Stimulated activated CD8-positive, alpha-beta memory T cell treated with anti-CD3 and anti-CD28 coated beads, Interleukin-4, amount 100 ng/mL, for 1 hour (primary cell): ENCODE measurements at regions not wholly inside any gene's neighbourhood (a gene's known extent, or its start where the extent isn't known, plus 50 kb on each side); places are given as distances from the start of the nearest gene placed in this dataset.

Experiments used
- DNase-seq, 2 donors: peaks; one replicate each; pipeline ENCODE4 v3.0.0-alpha.2; 2020; ENCODE audit warnings: low read depth in 2 of 2, low spot score in 1 of 2

DNA sequence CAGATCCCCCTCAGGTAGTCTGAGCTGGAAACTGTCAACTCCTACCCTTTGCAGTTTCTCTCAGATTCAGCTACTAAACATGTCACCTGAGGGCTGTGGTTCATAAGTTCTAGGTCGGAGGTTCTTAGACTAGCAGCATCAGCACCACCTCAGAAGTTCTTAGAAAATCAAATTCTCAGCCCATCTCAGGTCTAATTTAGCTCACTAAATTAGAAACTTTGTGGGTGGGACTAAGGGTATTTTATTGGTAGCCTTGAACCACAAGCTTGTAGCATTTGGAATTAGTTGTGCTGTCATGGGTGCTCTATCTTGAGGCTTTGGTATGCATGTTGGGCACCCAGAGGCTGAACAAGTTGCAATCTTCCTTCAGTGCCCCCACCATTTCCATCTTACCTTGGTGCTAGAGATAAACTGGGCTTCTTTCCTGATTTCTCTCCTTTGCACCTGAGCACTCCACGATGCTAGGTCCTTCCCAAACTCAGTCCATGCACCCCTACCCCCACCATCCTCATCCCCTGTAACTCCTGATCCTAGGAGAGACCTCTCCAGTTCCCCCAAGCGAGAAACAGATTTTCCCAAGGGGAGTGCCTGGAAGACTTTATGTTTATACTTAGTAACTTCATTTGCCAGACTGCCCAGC is 54.2 kb downstream of the S1PR1 start:
- DNase-seq, result no peak

DNA sequence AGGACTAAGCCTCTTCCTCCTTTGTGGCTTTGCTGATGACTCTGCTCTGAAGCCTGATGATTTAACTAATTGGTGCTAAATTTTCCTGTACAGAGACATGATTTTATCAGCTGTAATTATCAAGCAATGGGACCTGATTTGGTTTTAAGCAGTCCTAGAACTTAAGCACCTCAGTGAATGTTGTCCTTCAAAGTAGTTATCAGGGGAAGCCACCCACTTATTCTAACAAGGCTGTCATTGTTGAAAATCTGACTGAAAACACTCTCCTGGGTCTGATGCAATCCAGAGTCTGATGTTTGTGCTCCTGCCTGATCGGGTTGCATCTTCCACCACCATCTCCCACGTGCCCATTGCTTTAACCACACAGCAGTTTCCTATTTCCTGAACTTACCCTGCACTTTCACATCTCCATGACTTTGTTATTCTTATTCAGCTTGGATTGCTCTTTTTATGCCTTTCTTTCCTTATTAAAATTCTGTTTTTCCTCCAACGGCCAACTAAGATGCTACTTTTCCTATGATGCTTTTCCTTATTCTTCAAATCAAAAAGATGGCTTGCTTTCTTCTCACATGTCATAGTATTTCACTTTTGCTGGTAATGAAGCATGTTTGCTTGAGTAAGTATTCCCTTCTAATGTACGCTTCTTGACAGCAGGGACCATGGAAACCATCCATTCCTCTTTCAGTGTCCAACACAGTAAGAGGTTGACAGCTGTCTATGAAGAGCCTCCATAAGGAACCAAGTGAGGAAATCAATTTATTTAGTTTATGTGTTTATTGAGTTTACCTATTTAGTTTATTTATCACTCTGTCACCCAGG is 55.0 kb downstream of the S1PR1 start:
- DNase-seq, result no peak

DNA sequence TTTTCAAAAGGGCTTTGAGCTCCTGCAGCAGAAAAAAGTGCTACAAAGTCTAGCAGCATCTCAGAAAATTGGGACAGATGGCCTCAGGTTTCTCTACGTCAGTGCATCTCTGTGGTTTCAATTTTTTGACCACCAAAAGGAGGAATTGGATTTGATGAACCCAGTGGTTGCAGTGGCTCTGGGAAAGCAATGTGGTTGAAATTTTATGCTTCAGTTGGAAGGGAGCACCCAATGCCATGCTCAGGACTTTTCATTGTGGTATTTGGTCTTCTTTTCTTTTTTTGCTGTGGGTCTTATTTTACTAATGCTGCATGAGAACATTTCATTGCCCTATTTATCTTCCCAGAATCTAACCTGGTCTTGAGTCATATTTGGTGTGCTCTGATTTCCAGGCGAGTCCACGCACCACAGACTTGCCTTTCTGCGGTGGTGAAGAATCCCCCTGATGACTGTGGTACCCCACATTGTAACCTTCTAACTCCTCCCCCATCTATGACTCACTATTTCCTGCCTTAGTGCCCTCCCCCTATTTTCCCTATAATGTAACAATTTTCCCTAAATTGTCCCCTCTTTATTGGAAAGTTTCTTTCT is 56.7 kb downstream of the S1PR1 start:
- peak in 1 of 2 donors; percentile 25 for DNase-seq

DNA sequence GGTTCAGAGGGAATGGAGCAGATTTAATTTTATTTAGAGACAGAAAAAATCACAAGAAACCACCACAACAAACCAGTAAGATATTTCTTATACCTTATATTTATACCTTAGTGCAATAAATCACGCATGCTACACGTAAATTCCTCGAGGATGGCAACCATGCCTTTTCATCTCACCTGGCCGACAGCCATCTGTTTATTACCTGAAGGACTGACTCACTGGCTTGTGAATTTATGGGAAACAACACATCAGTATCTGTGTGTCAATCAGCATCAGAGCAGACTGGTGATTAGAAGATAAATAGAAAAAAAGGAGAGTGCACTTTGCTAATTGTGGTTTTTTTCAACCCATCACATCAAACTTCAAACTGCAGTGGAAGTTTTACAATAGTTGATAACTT is 58.4 kb downstream of the S1PR1 start:
- DNase-seq, result no peak

DNA sequence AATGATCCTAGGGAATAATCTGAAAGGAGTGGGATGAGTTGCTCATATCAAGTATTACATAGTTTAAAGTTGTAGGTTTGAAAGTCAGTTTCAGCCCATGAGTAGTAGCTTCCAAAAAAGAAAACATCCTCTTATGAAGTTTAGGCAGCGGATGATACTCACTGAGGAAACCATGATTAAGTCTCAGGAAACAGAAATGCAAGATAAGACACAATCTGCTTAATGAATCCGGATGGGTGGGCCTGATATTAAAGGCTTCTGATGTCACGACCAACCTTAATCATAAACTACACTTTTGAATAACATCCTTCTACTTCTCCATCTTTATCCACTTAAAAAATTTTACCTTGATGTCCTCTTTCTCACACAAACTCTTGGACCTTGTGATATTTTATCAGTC is 61.8 kb downstream of the S1PR1 start:
- no peak for DNase-seq

DNA sequence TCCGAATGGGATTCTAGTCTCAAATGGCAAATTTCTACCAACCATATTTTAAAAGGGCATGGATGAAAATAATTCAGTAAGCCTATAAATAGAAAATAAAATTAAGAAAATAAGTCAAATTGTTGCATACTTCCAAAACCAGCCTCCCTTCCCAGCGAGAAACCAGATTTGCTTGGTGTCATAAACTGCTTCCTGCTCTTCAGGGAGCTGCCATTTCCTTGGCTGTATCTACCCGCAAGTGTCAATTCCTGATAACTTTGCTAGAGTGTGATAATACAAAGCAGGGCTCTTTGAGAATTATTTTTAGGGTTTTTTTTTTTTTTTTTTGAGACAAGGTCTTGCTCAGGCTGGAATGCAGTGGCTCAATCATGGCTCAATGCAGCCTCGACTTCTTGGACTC is 62.3 kb downstream of the S1PR1 start:
- no peak for DNase-seq

DNA sequence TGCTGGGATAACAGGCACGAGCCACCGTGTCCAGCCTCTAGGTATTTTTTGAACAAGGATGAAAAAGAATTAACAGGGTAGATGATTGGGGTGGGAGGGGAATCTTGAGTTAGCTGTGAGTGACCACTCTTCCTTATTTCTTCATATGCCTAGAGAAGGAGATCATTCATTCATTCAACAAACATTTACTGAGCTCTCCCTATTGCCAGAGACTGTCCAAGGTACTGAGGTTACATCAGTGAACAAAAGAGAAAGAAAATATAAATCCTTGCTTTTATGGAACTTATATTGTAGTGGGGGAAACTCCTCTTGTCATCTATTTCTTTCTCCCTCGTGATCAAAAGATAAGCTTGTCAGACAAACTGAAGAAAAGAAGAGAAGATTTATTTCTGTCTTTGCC is 62.9 kb downstream of the S1PR1 start:
- no peak for DNase-seq

DNA sequence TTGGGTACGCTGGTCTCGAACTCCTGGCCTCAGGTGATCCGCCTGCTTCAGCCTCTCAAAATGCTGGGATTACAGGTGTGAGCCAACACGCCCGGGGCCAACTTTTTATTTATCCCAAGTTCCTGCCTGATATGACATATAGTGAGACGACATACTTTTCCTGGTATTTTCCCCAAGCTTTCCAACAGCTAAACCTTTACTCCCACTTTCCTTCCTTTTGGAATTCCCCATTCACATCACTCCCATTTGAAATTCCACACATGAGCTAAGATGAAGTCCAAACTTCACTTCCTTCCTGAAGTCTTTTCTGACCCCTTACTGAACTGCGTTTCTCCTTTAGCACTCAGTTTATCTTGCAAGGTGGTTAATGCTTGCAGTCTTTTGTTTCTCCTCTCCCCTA is 64.1 kb downstream of the S1PR1 start:
- DNase-seq, result no peak

DNA sequence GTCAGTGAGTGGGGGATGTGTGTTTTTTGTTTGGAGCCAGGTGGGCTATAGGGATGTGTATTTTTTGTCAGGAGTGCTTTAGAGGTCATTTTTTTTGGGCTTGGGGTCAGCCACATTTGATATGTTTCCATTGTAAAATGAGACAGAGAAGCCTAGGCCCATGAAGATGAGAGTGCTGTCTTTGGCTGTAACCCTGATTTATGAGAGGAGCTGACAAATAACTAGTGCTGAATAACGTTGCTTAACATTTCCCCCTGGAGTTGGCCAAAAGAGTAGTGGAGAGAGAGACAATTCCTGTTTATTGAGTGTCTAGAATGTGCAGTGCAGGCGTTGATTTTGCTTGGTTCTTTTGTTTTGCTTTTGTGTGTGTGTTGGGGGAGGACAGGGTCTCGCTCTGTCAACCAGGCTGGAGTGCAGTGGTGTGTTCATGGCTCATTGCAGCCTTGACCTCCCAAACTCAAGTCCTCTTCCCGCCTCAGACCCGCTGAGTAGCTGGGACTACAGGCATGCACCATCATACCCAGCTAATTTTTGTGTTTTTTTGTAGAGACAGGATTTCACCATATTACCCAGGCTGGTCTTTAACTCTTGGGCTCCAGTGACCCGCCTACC is 64.7 kb downstream of the S1PR1 start:
- no peak for DNase-seq

DNA sequence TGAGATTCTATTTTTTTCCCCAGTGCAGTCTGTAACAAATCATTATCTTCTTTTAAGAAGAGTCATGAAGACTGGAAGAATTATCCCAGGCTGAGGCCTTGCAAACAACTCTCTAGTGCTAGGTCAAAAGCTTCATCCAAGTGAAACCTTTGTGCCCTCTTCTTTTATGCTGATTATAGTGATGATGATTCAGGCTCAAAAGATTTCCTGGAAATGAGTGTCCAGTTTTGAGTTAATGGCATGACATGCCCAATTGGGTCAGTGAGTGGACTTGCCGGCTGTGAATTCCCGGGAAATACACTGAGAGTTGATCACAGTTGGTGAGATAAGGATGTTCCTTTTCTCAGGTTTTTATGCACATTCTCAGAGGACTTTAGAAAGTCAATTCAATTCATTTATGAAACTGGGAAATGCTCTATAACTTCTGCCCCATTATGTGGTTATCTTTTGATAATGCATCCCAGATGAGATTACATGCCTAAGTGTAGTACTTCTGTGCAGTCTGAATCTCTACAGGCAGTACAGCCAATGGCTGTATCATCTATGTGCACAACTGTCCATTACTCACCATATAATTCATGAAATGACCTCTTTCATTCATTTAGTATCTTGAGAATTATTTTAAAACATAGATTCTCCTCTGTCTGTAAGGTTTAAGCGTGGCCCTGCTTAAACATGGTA is 66.2 kb downstream of the S1PR1 start:
- DNase-seq, result no peak

DNA sequence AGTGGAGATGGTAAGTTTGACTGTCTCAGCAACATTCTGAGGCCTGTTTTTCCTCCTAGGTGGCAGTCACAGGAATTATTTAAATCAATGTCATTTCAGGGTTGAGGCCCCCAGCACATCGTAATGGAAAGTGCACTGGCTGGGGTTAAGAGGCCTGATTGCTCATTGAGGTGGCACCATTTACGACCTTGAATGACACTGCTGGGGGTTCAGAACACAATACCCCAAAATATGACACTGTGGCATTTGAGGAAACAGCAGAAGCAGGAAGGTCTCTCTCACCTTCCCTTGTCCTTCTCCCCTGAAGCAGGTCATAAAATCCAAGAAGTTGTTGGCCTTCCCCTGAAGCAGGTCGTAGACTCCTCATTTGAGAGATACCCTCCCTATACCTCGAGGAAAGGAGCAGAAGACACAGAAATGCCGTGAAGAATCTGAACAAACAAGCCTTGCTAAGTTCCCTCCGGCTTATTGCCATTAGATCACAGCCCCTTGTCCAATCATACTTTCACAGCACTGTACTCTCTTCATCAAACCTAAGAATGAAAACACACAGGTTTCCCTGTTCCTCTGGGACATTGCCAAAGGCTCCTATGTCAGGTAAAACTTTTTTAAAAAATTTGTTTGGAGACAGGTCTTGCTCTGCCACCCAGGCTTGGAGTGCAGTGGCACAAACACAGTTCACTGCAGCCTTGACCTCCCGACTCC is 71.3 kb downstream of the S1PR1 start:
- DNase-seq, result no peak

DNA sequence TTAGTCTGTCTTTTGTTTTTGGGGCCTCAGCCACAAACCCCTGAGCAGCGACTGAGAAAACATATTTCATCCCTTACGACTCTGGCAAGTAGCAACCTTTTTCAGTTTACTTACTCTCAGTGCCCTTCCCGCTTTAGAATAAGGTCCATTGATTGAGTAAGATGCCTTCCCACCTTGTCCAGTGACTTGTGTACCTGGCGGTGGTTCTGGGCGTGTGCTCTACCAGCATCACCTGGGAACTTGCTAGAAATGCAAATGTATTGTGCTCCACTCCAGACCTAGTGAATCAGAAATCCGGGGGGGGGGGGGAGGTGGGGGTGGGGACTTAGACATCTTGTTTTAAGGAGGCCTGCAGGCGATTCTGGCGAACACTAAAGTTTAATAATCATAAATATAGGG is 72.1 kb downstream of the S1PR1 start:
- DNase-seq, result no peak

DNA sequence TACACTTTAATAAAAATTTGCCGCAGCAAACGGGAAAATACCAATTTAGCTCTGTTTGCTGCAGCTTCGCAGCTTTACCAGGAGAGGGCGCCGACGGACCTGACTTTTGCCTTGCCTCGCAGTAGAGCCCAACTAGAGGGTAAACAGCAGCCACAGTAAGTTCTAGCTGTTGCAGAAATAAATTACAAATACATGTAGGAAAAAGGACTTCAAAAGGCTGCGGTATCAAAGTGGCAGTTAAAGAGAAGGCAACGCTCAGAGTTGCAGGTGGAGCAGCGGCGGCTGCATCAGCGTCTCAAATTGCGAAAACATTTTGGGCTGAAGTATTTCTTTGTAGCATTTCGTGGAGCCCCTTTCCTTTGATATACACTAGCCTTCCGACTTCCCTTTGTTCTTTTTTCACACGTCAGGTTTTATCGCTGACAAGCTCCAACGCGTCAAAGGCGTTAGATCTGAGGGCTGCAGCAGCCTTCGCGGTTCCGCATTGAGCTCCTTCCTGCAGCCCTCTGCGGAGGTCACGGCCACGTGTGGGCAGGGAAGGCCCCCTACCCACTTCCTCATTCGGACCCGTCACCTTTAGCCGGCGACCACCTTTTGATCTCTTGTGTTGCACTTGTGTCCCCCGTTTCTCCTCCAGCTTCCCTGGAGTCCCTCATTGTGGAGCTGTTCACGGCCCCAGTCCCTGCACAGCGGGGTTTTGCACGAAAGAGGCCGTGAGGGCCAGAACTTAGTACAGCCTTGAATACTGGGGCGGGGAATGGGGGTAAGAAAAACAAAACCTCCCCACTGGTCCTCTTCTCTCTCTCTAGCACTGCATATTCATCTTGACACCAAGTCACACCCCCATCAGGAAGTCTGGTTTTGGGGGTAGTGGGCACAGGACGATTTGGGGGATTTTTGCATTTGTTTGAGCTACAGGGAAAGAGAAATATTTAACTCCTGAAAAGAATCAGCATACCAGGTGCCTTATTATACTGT is 72.8 kb downstream of the S1PR1 start:
- DNase-seq, result peak; percentile 36 to 55

DNA sequence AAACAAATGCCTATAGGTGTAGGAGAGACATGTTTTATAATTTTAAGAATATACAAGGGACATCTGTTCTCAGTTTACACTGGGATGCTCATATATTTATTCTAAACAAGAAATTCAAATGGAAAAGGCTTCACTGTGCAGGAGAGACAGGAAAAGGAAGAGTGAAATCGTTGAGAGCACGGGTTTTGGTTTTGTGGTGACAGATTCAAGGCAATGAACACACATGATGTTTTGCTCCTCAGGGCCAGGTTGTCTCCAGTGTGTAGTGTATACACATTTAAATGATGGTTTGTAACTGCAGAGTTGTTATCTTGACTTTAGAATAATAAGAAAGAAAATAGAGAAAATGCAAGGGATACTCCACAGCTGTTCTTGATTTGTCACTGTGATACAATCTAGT is 73.7 kb downstream of the S1PR1 start:
- no peak for DNase-seq

DNA sequence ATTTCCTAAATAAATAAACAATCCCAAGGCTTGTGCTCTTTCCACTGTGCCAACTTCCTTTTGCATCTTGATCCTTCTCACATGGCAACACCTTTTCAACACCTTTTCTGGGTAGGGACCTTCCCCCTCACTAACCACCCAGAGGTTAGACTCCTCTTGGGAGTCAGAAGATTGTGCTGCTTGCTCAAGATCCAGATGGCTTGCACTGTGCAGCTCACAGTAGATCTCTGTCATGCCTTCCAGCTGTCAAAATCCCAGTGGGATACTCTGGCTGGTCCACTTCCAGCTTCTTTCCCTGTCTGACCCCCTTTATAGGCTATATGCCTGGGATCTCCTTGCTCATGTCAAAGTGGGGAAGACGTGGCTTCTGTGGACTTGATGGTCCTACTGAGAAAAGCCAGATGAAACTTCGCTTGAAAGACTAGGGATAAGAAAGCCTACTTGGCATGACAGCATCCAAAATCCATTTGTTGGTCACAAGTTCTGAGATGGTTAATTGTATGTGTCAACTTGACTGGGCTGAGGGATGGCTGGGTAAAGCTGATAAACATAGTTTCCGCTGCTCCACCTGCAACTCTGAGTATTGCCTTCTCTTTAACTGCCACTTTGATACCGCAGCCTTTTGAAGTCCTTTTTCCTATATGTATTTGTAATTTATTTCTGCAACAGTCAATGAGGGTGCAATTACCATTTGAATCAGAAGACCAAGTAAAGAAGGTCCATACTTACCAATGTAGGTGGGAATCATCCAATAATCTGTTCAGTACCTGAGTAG is 74.5 kb downstream of the S1PR1 start:
- no peak for DNase-seq

DNA sequence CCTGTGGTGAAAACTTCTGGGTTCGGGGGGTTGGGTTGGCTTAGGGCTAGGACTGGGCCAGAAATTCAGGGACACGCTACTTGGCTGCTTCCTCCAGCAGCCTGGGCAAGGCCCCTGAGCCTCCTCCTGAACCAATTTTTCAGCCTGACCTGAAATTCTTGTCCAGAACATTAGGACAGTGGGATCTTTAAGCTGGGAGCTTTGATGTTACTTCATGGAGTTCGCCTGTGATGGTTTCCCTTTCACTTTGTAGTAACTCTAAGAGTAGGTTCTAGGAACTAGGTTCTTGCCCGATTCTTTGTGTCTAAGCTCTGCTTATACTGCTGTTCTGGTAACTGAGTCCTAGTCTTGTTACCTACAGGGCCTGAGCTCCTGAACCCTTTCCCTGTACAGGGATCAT is 75.3 kb downstream of the S1PR1 start:
- DNase-seq, result no peak

DNA sequence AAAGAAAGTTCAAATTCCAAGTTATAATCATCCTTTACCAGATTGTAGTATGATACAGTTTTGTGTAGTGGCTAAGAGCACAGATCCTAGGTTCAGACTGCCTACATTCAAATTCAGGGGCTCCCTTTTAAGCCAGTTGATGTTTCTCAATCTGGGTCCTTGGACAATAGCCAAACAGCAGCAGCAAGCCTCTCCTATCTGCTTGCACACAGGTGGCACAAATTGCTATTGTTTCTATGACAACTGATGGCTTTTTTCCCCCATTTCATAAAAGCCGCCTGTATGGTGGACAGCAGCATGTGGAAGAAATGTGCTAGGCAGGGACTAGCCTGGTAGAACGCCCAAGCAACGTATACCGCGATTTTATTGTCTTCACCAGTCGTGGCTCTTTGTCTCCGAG is 76.5 kb downstream of the S1PR1 start:
- DNase-seq, result no peak

DNA sequence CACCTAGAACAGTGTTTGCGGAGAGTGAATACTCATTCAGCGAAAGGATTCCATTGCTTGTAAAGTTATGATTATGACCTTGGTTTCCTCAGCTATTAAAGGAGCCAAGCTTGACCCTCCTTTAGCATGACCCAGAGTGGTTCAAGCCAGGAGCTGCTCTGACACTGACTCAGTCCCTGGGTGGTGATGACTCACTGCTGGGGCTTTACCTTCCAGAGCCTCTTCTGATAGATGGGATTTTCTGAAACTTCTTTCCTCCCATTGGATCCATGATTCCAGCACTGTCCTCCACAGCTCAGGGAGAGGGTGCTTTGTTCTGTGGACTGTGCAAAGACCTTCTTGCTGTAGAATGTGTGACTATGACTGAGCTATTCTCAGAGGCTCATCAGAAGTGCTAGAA is 77.4 kb downstream of the S1PR1 start:
- DNase-seq, result no peak

DNA sequence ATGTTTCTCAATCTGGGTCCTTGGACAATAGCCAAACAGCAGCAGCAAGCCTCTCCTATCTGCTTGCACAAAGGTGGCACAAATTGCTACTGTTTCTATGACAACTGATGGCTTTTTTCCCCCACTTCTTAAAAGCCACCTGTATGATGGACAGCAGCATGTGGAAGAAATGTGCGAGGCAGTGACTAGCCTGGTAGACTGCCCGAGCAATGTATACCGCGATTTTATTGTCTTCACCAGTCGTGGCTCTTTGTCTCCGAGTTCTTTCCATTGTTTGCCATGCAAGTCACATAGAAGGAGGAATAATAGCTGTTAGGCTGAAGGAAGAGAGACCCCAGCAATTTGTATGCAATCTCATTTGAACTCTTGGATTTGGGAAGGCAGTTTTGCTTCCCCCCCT is 79.4 kb downstream of the S1PR1 start:
- DNase-seq, result no peak
